ENCODE measurements at regions not wholly inside any gene's neighbourhood (a gene's known extent, or its start where the extent isn't known, plus 50 kb on each side); places are given as distances from the start of the nearest gene placed in this dataset.
A peak's percentile ranks its signal among the peaks of the same experiment; 100 is the strongest.

DNA sequence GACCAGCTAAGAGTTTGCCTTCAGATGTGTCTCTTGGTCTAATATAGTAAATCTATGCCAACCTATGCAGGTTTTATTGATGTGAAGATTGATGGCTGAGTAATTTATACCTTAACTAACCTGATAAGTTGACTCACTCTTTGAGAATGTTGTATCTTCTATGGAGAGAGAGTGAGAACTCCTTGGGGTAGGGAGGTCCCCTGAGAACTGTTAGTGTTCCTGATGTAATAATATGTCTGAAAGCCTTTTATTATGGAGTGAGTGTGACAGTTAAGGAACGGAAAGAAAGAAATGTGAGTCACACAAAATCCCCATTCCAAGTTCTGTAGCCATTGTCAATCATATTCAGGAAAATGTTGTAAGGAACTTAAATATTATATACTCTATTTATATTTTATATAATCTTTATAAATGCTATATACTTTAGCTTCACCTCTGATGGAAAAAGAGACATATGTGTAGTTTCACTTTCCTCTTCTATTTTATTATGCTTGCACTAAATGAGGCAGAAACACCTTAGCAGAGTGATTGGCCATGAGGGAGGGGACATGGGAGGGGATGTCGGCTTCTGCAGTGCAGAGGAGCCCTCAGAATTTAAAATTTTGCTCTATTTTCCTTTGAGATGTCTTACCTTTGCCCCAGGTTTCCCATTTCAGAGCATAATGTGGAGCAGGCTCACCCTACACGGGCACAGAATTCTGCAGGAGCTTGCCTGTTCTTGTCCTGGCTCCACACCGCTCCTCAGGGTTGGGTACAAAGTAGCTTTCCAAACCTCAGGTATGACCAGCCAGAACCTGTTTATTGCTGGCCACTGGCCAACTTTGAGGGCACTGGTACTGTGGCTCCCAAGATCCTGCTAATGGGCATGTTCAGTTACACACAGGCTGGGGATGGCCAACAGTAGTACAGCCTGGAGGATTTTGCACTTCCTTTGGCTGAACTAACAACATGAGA, 57.7 kb downstream of the ARF6 start:
- Histone ChIP-seq H3K4me2 (replicated peaks; ENCODE audit: low read depth, low read length, poor library complexity, severe bottlenecking) (peak overlapping the region; percentile 5), H3K27ac (ENCODE audit: low read length in 2 of 2) (no peak overlapping the region), H3K9ac (ENCODE audit: low read length) (no peak overlapping the region), H3K4me1 (ENCODE audit: control insufficient read depth in 2 of 2, insufficient read depth in 2 of 2, low read length in 2 of 2) (peaks cover 15 to 19% of the 10 kb centered on the region in 2 donors), H3K4me3 (ENCODE audit: control extremely low read depth in 1 of 5, extremely low read depth in 1 of 5, insufficient read depth in 1 of 5, low read depth in 2 of 5, low read length in 4 of 5) (no peak overlapping the region), H4K20me1 (ENCODE audit: control insufficient read depth, insufficient read depth, low read length, poor library complexity, severe bottlenecking) (no peaks in the 10 kb centered on the region), H3K9me3 (ENCODE audit: control extremely low read depth in 1 of 3, control insufficient read depth in 2 of 3, insufficient read depth in 1 of 3, low read length in 2 of 3) (no peaks in the 10 kb centered on the region), H3K79me2 (ENCODE audit: control insufficient read depth, insufficient read depth, low read length) (no peaks in the 10 kb centered on the region), H2AFZ (ENCODE audit: insufficient read depth, low read depth, low read length, poor library complexity, severe bottlenecking) (no peak overlapping the region), H3K27me3 (replicated peaks in 1 of 4; ENCODE audit: control extremely low read depth in 1 of 4, control insufficient read depth in 3 of 4, insufficient read depth in 4 of 4, low read length in 3 of 4) (no peaks in the 10 kb centered on the region), H3K36me3 (replicated peaks in 1 of 2; ENCODE audit: control extremely low read depth in 1 of 2, control insufficient read depth in 1 of 2, extremely low read depth in 1 of 2, insufficient read depth in 2 of 2, low read length in 1 of 2) (no peaks in the 10 kb centered on the region)
- ChIA-PET POLR2A (interaction anchor here (0.6 to 1.3 kb wide), 4 partner anchors 9 to 95 kb away, joined by 4 to 8 read pairs (median 4); no protein-coding TSS in a partner anchor), CTCF (interaction anchor here (0.6 to 2.3 kb wide), 5 partner anchors 10 to 85 kb away, joined by 3 to 7 read pairs (median 4); no protein-coding TSS in a partner anchor)
- no peak for TF ChIP-seq EZH2 (IDR thresholded peaks at IDR 0.05; ENCODE audit: borderline replicate concordance, insufficient read depth, low read depth, low read length, poor library complexity, severe bottlenecking)
- TF ChIP-seq, protein P1, sequence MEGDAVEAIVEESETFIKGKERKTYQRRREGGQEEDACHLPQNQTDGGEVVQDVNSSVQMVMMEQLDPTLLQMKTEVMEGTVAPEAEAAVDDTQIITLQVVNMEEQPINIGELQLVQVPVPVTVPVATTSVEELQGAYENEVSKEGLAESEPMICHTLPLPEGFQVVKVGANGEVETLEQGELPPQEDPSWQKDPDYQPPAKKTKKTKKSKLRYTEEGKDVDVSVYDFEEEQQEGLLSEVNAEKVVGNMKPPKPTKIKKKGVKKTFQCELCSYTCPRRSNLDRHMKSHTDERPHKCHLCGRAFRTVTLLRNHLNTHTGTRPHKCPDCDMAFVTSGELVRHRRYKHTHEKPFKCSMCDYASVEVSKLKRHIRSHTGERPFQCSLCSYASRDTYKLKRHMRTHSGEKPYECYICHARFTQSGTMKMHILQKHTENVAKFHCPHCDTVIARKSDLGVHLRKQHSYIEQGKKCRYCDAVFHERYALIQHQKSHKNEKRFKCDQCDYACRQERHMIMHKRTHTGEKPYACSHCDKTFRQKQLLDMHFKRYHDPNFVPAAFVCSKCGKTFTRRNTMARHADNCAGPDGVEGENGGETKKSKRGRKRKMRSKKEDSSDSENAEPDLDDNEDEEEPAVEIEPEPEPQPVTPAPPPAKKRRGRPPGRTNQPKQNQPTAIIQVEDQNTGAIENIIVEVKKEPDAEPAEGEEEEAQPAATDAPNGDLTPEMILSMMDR (IDR thresholded peaks at IDR 0.05) = no peak
- ATAC-seq (ENCODE audit: low read depth) (no peak), DNase-seq (no peak)
- Mint-ChIP-seq H3K27ac (no peak overlapping the region), H3K9me3 (ENCODE audit: insufficient read depth) (no peaks in the 10 kb centered on the region), H3K27me3 (no peaks in the 10 kb centered on the region), H3K4me1 (peaks cover 30% of the 10 kb centered on the region), H3K4me3 (no peak overlapping the region)
- 97% methylated on average over 2 of the region's 4 CpGs for WGBS (ENCODE audit: insufficient coverage)
- intact Hi-C loops (cut with micrococcal nuclease) = no loop called here

DNA sequence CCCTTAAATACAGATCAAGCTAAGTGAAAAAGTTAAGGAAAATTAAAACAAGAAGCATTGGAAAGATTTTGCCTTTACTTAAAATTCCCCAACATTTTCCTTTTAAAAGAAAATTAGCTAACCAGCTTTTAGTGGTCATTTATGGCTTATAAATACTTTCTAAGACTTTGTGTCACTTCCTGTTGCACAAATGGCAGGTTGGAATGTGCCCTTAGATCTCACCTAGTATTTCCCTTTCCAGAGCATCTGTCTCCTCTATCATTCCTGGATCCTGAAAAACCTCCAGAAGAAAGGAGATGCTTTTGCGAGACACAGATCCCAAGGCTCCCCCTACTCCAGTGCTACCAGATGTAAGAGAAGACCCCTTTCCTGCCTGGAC, 58.3 kb downstream of the ARF6 start:
- ATAC-seq (ENCODE audit: low read depth) (no peak), DNase-seq (no peak)
- Mint-ChIP-seq H3K27ac (peak overlapping the region; percentile 1), H3K4me1 (peaks cover 26% of the 10 kb centered on the region), H3K9me3 (ENCODE audit: insufficient read depth) (no peaks in the 10 kb centered on the region), H3K27me3 (no peaks in the 10 kb centered on the region), H3K4me3 (no peak overlapping the region)
- H3K9me3 ChIP-seq (ENCODE audit: control extremely low read depth in 1 of 3, control insufficient read depth in 2 of 3, insufficient read depth in 1 of 3, low read length in 2 of 3) = no peaks in the 10 kb centered on the region
- H3K4me3 ChIP-seq (ENCODE audit: control extremely low read depth in 1 of 5, extremely low read depth in 1 of 5, insufficient read depth in 1 of 5, low read depth in 2 of 5, low read length in 4 of 5) = no peak overlapping the region
- H3K79me2 ChIP-seq (ENCODE audit: control insufficient read depth, insufficient read depth, low read length) = no peaks in the 10 kb centered on the region
- H3K4me1 ChIP-seq (ENCODE audit: control insufficient read depth in 2 of 2, insufficient read depth in 2 of 2, low read length in 2 of 2) = peaks cover 11 to 15% of the 10 kb centered on the region in 2 donors
- H3K4me2 ChIP-seq (replicated peaks; ENCODE audit: low read depth, low read length, poor library complexity, severe bottlenecking) = no peak overlapping the region
- TF ChIP-seq EZH2 (IDR thresholded peaks at IDR 0.05; ENCODE audit: borderline replicate concordance, insufficient read depth, low read depth, low read length, poor library complexity, severe bottlenecking) = no peak
- TF ChIP-seq, protein P1 (IDR thresholded peaks at IDR 0.05) = no peak
- no peaks in the 10 kb centered on the region for H3K27me3 ChIP-seq (replicated peaks in 1 of 4; ENCODE audit: control extremely low read depth in 1 of 4, control insufficient read depth in 3 of 4, insufficient read depth in 4 of 4, low read length in 3 of 4)
- no peaks in the 10 kb centered on the region for H4K20me1 ChIP-seq (ENCODE audit: control insufficient read depth, insufficient read depth, low read length, poor library complexity, severe bottlenecking)
- intact Hi-C loops (cut with micrococcal nuclease) = no loop called here
- no peak overlapping the region for H3K27ac ChIP-seq (ENCODE audit: low read length in 2 of 2)
- WGBS (ENCODE audit: insufficient coverage) = 100% methylated on average over 1 of the region's 1 CpG
- ChIA-PET POLR2A (interaction anchor here (0.8 to 1.3 kb wide), 2 partner anchors 10 to 21 kb away, joined by 4 read pairs; no protein-coding TSS in a partner anchor), CTCF (interaction anchor here (1.4 to 2.3 kb wide), 5 partner anchors 11 to 95 kb away, joined by 3 to 7 read pairs (median 3); no protein-coding TSS in a partner anchor)
- H3K36me3 ChIP-seq (replicated peaks in 1 of 2; ENCODE audit: control extremely low read depth in 1 of 2, control insufficient read depth in 1 of 2, extremely low read depth in 1 of 2, insufficient read depth in 2 of 2, low read length in 1 of 2) = no peaks in the 10 kb centered on the region
- no peak overlapping the region for H3K9ac ChIP-seq (ENCODE audit: low read length)
- no peak overlapping the region for H2AFZ ChIP-seq (ENCODE audit: insufficient read depth, low read depth, low read length, poor library complexity, severe bottlenecking)
